GF-D8 (cell line): ENCODE measurements at regions not wholly inside any gene's neighbourhood (a gene's known extent, or its start where the extent isn't known, plus 50 kb on each side); places are given as distances from the start of the nearest gene placed in this dataset.

Source experiments
- DNase-seq: peaks from one replicate; lab custom pipeline; 2025; lab: John Stamatoyannopoulos, UW

GRCh38 chr11:113553235-113553634 is 78.0 kb upstream of the DRD2 start:
- no peak for DNase-seq

DNA sequence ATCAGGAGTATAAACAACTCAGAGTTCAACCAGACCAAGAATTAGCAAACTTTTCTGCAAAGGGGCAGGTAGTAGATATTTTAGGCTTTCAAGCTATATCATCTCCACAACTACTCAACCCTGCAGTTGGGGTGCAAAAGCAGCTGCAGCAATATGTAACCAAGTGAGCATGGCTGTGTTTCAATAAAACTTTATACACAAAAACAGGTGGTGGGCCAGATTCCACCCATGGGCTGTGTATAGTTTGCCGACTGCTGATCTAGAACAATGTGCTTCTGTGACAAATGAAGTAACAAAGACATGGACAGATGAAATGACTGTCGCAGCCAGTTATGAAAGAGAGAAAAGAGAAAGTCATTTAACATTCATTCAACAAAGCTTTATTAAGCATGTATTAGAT is 77.1 kb upstream of the DRD2 start:
- no peak for DNase-seq

GRCh38 chr11:113551645-113552044 is 76.4 kb upstream of the DRD2 start:
- no peak for DNase-seq

DNA sequence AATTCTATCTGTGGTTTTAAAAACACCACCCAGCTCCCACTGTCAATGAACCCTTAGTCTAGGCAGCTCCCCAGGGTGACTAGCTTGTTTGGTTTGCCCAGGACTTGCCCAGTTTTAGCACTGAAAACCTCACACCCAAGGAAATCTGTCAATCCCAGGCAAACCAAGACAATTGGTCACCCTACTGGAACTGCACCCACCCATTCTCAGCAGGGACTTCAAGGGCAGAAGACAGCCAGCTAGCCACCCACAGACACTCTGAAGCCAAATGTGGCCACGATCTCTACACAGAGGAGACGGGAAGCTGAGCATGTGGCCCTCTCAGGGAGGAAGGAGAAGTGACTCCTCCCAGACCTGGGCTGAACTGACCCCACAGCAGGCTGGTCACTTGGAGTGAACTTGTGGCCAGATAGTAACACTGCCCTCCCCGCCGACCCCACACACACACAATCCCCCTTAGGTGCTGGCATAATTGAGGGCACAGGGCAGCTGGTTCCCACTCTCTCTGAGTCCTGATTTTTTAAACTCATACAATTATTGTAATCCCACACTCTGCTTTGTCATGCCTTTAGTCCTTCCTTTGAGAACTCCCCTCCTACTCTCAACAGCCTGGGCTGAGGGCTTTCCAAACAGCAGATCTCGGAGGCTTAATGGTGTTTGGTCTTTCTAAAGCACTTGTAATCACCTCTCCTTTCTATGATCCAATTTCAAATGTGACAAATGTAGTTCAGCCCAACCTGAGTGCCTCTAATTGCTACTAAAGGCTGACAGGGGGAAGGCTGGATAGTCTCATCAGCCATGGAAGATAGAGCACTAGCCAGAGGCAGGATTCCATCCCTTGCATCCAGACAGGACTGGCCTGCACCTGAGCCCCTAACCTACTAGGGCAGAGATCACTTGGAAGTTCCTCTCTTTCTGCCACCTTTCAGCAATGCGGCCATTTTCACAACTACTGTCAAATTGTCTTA is 74.7 kb upstream of the DRD2 start:
- no peak for DNase-seq

DNA sequence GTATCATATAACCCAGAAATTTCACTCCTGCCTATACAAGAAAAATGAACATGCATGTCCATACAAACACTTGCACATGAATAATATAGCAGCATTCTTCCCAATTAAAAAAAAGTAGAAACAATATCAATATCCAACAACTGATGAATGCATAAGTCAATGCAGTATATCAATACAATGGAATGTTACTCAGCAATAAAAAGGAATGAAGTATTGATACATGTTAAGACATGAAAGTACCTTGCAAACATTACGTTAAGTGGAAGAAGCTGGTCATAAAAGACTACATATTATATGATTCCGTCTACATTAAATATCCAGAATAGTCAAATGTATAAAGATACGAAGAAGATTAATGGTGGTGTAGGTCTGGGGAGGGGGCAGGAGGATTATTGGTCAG is 73.9 kb upstream of the DRD2 start:
- DNase-seq, result no peak

DNA sequence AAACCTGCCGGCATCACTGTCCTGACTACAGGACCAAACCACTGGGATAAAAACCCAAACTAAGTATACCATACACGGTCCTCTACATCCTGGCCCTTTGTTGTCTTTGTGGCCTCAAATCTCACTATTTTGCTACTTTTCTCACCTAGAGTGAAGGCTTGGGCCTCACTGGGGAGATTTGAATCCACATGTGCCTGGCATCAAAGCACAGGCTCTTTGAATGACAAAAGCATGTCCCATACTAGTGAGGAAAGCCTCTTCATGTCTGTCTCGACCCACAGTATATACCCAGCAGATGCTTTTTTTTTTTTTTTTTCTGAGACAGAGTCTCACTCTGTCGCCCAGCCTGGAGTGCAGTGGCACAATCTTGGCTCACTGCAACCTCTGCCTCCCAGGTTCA is 72.5 kb upstream of the DRD2 start:
- no peak for DNase-seq

- no peak for DNase-seq
Observed at GRCh38 chr11:113546757-113547507, 71.7 kb upstream of the DRD2 start.

DNA sequence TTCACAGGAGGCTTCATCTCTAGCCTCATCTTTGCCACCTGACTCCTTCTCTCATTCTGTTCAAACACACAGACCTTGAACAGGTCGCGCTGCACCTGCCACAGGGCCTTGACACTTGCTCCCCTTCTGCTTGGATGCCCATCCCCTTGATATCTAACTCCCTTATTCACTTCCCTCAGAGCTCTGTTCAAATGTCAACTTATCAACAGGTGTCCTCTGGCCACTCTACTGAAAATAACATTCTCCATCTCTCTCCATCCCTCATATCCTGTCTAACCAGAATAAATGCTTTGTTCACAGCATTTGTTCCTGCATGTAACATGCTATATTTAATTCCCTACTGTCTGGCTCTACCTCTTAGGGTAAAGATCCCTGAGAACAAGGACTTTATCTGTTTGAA is 67.2 kb upstream of the DRD2 start:
- no peak for DNase-seq

GRCh38 chr11:113540416-113541330 is 65.5 kb upstream of the DRD2 start:
- no peak for DNase-seq

DNA sequence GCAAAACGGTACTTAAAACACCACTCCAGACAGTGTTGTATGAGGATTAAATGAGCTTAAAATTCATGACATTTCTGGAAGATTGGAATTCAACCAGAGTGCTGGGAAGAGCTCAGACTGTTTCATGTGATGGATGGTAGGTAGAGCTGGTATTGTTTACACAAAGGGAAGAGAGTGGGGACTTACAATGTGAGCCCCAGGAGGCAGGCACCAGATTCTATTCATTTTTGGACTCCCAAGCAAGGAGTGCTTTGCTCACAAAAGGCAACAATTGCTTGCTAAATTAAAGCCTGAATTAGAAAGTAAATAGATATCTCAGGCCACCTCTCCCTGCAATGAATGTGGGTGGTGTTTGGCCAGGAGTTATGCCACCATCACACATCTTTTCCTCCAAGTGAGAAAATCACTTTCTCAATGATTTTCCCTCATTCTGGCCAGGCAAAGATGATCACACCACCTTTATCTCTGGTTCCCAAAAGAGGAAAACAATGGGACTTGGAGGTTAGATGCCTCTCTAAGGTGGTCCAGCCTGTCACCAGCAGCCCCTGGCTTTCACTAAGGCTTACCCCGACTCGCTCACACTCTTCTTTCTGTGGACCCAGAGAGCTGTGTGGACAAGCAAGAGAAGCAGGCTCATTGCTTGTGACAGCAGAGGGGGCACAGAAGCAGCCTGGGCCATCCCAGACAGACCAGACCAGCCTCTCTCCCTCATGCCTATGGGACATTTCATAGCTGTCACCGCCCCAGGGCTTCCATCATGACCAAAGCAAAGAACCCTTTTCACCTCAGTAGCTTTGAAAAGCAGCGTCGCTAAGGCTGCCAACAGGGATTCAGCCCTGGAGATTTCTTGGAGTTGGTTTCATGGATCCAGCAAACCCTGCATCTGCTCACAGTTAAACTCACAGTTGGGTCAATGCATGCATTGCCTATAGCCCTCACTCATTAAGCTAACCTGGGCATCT is 63.5 kb upstream of the DRD2 start:
- DNase-seq, result no peak

DNA sequence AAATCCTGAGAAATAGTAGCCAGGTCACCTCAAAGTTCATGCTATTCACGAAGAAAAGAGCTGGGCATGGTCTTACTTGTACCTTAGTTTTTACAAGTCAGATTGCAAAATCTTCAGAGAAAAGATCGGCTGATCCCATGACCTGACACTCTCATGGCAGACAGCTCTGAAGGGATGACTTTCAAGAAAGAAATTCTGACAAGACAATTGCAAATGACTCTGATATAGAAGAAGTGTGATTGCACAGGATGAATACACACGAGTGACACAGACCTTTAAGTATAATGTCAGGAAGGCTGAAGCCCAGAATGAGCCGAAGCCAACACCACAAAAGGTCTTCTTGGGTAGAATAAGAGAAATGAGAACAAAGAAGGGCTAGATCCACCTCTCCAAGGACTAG is 59.4 kb upstream of the DRD2 start:
- no peak for DNase-seq

- DNase-seq, result no peak
Observed at GRCh38 chr11:113533425-113533698, 58.2 kb upstream of the DRD2 start.

DNA sequence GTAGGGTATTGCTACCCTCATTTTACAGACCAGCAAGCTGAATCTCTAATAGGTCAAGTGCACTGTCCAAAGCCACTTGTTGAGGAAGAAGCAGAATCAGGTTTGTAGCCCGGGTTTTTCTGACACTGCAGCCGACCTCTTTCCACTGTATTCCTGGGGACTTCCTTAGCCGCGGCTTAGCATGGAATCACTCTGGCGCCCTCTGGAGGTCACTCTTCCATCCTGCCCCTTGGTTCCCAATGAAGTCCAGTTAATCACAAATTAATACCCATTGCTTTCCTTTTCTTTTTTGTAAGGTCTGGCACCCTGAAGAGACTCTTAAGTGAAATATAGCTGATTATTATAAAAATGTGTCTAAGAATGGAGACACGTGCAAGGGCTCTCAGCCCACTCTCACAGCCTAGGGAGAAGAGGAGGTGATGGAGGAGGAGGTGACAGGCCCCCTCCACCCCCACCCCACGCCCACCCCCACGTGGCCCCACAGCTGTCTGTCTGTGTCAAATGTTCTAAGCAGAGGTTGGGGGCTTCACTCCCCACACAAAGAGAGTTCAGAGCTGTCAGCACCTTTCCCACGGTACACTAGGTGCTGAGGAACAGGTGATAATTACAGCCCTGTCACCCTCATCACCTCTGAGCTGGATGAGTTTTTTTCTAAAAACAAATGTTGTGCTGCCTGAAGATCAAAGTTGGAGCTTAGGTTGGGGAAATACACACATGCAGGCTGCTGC is 57.7 kb upstream of the DRD2 start:
- peak; percentile 47 for DNase-seq

DNA sequence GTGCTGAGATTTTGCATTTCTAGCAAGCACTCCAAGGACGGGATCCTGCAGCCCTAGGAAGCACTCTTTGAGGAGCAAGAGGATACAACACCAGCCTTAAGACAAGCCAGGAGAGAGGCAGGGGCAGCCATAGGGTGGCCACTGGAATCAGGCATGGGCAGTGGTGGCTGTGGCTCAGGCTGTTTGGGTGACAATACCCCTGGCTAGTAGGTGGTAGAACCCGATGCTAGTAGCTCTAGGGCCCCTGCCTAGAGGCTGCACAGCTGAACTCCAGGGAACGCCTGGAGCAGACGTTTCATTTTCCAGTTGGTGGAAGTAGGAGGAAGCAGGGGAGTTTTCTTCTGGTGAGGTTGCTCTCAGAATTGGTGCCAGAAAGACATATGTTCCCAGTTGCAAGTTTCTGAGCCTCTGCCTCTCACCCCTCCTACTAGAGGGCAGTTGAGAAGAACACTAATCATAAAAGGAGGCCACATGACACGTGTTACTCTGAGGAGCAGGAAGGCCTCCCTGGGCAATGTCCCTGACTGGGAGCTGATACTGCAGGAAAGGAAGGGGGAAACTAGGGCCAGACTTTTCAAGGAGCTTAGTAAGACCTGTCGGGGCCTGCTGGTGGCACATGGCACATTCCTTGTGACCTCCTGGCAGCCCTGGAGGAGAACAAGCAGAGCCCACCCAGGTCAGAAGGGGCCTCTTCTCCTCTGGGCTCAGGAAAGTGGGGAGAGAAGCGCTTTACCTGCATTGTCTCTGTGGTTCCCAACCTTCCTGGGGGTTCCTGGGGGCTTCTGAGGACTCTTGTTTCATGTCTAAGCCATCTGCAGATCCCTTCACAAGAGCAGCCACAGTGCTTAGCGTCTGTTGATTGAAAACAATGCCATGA is 56.6 kb upstream of the DRD2 start:
- DNase-seq, result no peak

DNA sequence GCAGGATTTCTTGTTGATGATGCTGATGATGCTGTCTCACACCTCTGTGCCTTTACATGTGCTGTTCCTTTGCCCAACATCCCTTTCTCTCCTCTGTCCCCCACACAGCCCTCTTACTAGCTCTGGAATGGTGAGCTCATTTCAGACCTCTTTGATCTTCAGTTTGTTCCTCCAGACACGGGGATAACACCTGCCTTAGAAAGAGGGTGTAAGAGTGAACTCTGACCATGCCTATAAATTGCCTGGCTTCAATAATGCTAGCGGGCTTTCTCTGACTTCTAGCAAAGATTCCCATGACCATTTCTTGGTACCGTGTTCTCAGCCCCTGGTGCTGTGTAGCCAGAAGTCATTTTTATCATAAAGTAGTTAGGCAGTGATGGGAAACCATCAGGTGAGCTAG is 55.9 kb upstream of the DRD2 start:
- DNase-seq, result no peak

GRCh38 chr11:113529606-113530005 is 54.4 kb upstream of the DRD2 start:
- DNase-seq, result no peak

DNA sequence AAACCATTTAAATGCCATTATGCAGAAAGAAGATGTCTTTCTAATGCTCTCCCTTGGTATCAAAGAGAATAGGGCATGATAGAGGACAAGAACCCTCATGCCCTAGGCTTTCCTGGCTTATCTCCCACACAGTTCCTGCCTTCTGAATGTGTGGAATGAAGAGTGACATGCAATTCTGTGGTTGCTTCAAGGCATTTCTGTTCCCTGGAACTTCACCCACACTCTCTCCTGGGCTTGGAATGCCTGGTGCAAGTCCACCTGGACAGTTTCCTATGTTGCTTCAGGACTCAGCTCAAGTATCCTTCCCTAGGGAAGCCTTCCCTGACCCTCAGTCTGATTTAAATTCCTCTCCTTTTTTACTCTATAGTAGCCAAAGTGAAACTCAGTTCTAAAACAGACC is 53.8 kb upstream of the DRD2 start:
- no peak for DNase-seq

DNA sequence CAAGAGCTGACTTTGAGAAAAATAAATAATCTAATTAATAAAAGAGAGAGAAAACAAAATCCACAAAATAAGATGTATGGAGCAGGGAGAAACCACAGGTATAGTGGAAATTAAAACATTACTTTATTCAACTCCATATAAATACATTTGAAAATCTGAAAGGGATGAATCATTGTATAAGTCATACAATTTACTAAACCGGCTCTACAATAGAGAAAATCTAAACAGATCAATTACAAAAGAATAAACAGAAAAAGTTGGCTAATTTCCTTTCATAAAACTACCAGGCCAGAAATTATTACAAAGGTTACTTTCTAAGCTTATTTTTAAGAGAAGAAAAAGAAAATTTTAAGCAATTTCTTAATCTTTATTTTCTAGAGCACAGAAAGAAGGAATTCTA is 51.3 kb upstream of the DRD2 start:
- no peak for DNase-seq
